ENCODE measurements at regions not wholly inside any gene's neighbourhood (a gene's known extent, or its start where the extent isn't known, plus 50 kb on each side); places are given as distances from the start of the nearest gene placed in this dataset.

DNA sequence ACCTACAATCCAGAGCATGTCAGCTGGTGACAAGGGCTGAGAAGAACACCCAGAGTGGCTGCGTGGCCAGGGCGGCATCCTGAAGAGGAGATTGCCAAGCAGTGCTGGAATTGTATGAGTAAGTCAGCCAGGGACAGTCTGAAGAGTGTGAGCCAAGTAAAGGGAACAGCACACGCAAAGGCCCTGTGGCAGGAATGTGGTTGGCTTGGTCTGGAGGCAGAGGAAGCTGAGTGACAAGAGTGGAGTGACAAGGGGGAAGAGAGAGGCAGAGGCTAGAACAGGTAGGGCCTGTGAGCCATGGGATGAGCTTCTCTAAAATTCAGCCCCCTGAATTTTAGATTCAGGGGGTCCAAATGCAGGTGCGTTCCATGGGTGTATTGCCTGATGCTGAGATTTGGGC, 53.7 kb upstream of the UQCRFS1 start:
- Histone ChIP-seq H3K9me3 (ENCODE audit: low read depth, low read length) (no peaks in the 10 kb centered on the region), H3K36me3 (ENCODE audit: insufficient read depth, low read length) (no peaks in the 10 kb centered on the region), H3K79me2 (ENCODE audit: insufficient read depth, low read length) (no peaks in the 10 kb centered on the region), H3K4me1 (ENCODE audit: insufficient read depth, low read length) (no peaks in the 10 kb centered on the region), H3K27me3 (ENCODE audit: insufficient read depth, low read length) (no peaks in the 10 kb centered on the region), H4K20me1 (ENCODE audit: insufficient read depth, low read length) (no peaks in the 10 kb centered on the region), H2AFZ (ENCODE audit: low read length) (no peak overlapping the region), H3K4me2 (ENCODE audit: insufficient read depth, low read length) (no peak overlapping the region), H3K27ac (ENCODE audit: low read depth, low read length) (no peak overlapping the region), H3K4me3 (ENCODE audit: insufficient read depth, low read length) (no peak overlapping the region)
- TF ChIP-seq, protein P1, sequence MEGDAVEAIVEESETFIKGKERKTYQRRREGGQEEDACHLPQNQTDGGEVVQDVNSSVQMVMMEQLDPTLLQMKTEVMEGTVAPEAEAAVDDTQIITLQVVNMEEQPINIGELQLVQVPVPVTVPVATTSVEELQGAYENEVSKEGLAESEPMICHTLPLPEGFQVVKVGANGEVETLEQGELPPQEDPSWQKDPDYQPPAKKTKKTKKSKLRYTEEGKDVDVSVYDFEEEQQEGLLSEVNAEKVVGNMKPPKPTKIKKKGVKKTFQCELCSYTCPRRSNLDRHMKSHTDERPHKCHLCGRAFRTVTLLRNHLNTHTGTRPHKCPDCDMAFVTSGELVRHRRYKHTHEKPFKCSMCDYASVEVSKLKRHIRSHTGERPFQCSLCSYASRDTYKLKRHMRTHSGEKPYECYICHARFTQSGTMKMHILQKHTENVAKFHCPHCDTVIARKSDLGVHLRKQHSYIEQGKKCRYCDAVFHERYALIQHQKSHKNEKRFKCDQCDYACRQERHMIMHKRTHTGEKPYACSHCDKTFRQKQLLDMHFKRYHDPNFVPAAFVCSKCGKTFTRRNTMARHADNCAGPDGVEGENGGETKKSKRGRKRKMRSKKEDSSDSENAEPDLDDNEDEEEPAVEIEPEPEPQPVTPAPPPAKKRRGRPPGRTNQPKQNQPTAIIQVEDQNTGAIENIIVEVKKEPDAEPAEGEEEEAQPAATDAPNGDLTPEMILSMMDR (IDR thresholded peaks at IDR 0.05; ENCODE audit: extremely low read depth, low read depth, low read length): no peak
- DNase-seq (ENCODE audit: insufficient read length, low spot score, missing footprints): no peak

DNA sequence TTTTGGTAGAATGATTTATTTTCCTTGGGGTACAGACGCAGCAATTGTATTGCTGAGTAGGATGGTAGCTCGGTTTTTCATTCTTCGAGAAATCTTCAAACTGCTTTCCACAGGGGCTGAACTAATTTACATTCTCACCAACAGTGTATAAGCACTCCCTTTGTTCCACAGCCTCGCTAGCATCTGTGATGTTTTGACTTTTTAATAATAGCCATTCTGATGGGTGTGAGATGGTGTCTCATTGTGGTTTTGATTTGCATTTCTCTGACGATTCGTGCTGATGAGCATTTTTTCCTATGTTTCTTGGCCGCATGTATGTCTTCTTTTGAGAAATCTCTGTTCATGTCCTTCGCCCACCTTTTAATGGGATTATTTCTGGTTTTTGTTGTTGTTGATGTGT, 54.8 kb upstream of the UQCRFS1 start:
- no peak for DNase-seq (ENCODE audit: insufficient read length, low spot score, missing footprints)
- no peak overlapping the region for H3K4me2 ChIP-seq (ENCODE audit: insufficient read depth, low read length)
- no peaks in the 10 kb centered on the region for H3K36me3 ChIP-seq (ENCODE audit: insufficient read depth, low read length)
- no peaks in the 10 kb centered on the region for H3K9me3 ChIP-seq (ENCODE audit: low read depth, low read length)
- no peaks in the 10 kb centered on the region for H3K79me2 ChIP-seq (ENCODE audit: insufficient read depth, low read length)
- no peak overlapping the region for H3K27ac ChIP-seq (ENCODE audit: low read depth, low read length)
- no peaks in the 10 kb centered on the region for H4K20me1 ChIP-seq (ENCODE audit: insufficient read depth, low read length)
- TF ChIP-seq, protein P1 (IDR thresholded peaks at IDR 0.05; ENCODE audit: extremely low read depth, low read depth, low read length): no peak
- H3K4me1 ChIP-seq (ENCODE audit: insufficient read depth, low read length): no peaks in the 10 kb centered on the region
- H3K4me3 ChIP-seq (ENCODE audit: insufficient read depth, low read length): no peak overlapping the region
- no peak overlapping the region for H2AFZ ChIP-seq (ENCODE audit: low read length)
- no peaks in the 10 kb centered on the region for H3K27me3 ChIP-seq (ENCODE audit: insufficient read depth, low read length)

DNA sequence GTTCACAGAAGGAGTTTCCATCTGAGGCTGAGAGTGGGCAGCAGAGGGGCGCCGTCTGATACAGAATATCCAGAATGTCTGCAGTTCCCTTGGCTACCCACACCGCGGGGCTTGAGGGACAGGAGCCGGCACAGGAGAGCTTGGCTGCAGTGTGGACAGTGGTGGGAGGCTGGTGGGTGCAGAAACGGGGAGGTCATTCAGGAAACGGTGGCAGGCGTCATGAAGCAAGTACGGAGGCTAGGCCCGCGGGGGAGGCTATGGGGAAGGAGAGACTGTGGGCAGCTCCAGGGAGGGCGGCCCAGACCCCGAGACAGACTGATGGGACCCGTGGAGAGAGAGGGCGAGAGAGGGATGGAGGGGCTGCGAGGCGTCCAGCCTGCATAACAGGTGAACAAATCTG, 55.2 kb upstream of the UQCRFS1 start:
- Histone ChIP-seq H3K27me3 (ENCODE audit: insufficient read depth, low read length) (no peaks in the 10 kb centered on the region), H3K36me3 (ENCODE audit: insufficient read depth, low read length) (no peaks in the 10 kb centered on the region), H3K27ac (ENCODE audit: low read depth, low read length) (no peak overlapping the region), H3K79me2 (ENCODE audit: insufficient read depth, low read length) (no peaks in the 10 kb centered on the region), H3K4me1 (ENCODE audit: insufficient read depth, low read length) (no peaks in the 10 kb centered on the region), H3K9me3 (ENCODE audit: low read depth, low read length) (no peaks in the 10 kb centered on the region), H3K4me3 (ENCODE audit: insufficient read depth, low read length) (no peak overlapping the region), H4K20me1 (ENCODE audit: insufficient read depth, low read length) (no peaks in the 10 kb centered on the region), H3K4me2 (ENCODE audit: insufficient read depth, low read length) (no peak overlapping the region), H2AFZ (ENCODE audit: low read length) (no peak overlapping the region)
- TF ChIP-seq, protein P1 (IDR thresholded peaks at IDR 0.05; ENCODE audit: extremely low read depth, low read depth, low read length): no peak
- DNase-seq (ENCODE audit: insufficient read length, low spot score, missing footprints): no peak

DNA sequence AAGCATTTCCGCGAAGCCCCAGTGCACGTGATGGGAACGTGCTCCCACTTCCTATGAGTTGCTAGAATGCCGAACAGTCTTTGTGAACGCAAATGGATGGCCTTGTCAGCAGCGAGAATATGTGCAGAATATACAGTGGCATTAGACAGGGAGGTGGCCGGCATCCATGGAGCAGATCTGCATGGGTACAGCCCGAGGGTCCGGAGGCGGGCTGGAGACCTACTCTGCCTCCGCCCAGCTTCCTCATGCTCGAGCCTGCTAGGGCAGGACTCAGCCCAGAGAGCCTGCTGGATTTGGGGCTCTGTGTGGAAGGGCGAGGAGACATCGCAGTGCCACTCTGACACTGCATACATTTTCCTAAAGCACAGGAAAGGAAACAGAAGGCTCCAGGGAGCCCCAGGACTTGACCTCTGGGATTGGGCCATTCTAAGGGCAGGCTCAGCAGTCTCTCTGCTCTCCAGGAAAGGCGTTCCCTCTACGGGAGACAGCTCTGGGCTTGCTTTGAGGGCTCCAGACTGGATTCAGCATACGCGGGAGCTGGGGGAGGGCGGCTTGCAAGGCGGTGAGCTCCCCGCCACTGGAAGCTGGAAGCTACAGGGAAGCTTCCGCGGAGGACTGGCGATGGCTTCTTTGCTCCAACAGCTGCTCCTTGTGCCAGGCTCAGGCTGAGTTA, 55.9 kb upstream of the UQCRFS1 start:
- no peaks in the 10 kb centered on the region for H4K20me1 ChIP-seq (ENCODE audit: insufficient read depth, low read length)
- TF ChIP-seq, protein P1 (IDR thresholded peaks at IDR 0.05; ENCODE audit: extremely low read depth, low read depth, low read length): no peak
- H3K27ac ChIP-seq (ENCODE audit: low read depth, low read length): no peak overlapping the region
- H3K4me3 ChIP-seq (ENCODE audit: insufficient read depth, low read length): no peak overlapping the region
- no peaks in the 10 kb centered on the region for H3K79me2 ChIP-seq (ENCODE audit: insufficient read depth, low read length)
- no peaks in the 10 kb centered on the region for H3K36me3 ChIP-seq (ENCODE audit: insufficient read depth, low read length)
- H2AFZ ChIP-seq (ENCODE audit: low read length): no peak overlapping the region
- no peak for DNase-seq (ENCODE audit: insufficient read length, low spot score, missing footprints)
- H3K9me3 ChIP-seq (ENCODE audit: low read depth, low read length): no peaks in the 10 kb centered on the region
- H3K4me2 ChIP-seq (ENCODE audit: insufficient read depth, low read length): no peak overlapping the region
- no peaks in the 10 kb centered on the region for H3K27me3 ChIP-seq (ENCODE audit: insufficient read depth, low read length)
- H3K4me1 ChIP-seq (ENCODE audit: insufficient read depth, low read length): no peaks in the 10 kb centered on the region
